Cardiac fibroblast (primary cell): ENCODE measurements at regions not wholly inside any gene's neighbourhood (a gene's known extent, or its start where the extent isn't known, plus 50 kb on each side); places are given as distances from the start of the nearest gene placed in this dataset.
A peak's percentile ranks its signal among the peaks of the same experiment; 100 is the strongest.

Source experiments
- DNase-seq, 2 donors: peaks; one replicate each; pipeline versions ENCODE4 v3.0.0 to v3.0.0-alpha.2; 2010; ENCODE audit warnings: low read depth in 2 of 2
- H3K4me3 ChIP-seq, 2 donors: replicated peaks in 1 of 2; 1 replicate in 1 of 2; 2 replicates in 1 of 2; pipeline ENCODE4 v1.5.1; 2011; ENCODE audit warnings: low read depth in 2 of 2, low read length in 2 of 2, mild to moderate bottlenecking in 2 of 2, moderate library complexity in 1 of 2
- CTCF ChIP-seq: IDR thresholded peaks from one replicate; pipeline ENCODE4 v1.5.1; 2011; ENCODE audit warnings: low read depth, mild to moderate bottlenecking, low read length, inconsistent platforms

- no peak for TF ChIP-seq CTCF
- H3K4me3 ChIP-seq: no peak overlapping the region
- DNase-seq: peak in 1 of 2 donors; percentile 51
These were observed 113.7 kb upstream of the CREB1 start for GRCh38 chr2:207416111-207416510.

GRCh38 chr2:207416900-207417299 lies 112.9 kb upstream of the CREB1 start:
- H3K4me3 ChIP-seq: no peak overlapping the region
- no peak for DNase-seq
- TF ChIP-seq CTCF: no peak

- no peak overlapping the region for H3K4me3 ChIP-seq
- no peak for TF ChIP-seq CTCF
- peak in 1 of 2 donors; percentile 18 for DNase-seq
These were observed 112.5 kb upstream of the CREB1 start for GRCh38 chr2:207417301-207417718.

- no peak overlapping the region for H3K4me3 ChIP-seq
- DNase-seq: no peak
- TF ChIP-seq CTCF: no peak
These were observed 111.3 kb upstream of the CREB1 start for GRCh38 chr2:207418419-207418818.

- no peak for TF ChIP-seq CTCF
- DNase-seq: no peak
- H3K4me3 ChIP-seq: no peak overlapping the region
These were observed 110.4 kb upstream of the CREB1 start for GRCh38 chr2:207419331-207419730.

- no peak overlapping the region for H3K4me3 ChIP-seq
- TF ChIP-seq CTCF: no peak
- DNase-seq: no peak
These were observed 108.1 kb upstream of the CREB1 start for GRCh38 chr2:207421671-207422070.

- no peak for DNase-seq
- TF ChIP-seq CTCF: no peak
- H3K4me3 ChIP-seq: no peak overlapping the region
These were observed 107.4 kb upstream of the CREB1 start for GRCh38 chr2:207422380-207422779.
